SHP77 (cell line): ENCODE measurements at regions not wholly inside any gene's neighbourhood (a gene's known extent, or its start where the extent isn't known, plus 50 kb on each side); places are given as distances from the start of the nearest gene placed in this dataset.
"Not testable (repeated sequence)": the region's sequence is repeated elsewhere in the genome, so short reads cannot be mapped to it uniquely, and the experiment has no call there.

Experiments used
- DNase-seq, 2 experiments: peaks; one replicate each; lab custom pipeline; 2025; lab: John Stamatoyannopoulos, UW

DNA sequence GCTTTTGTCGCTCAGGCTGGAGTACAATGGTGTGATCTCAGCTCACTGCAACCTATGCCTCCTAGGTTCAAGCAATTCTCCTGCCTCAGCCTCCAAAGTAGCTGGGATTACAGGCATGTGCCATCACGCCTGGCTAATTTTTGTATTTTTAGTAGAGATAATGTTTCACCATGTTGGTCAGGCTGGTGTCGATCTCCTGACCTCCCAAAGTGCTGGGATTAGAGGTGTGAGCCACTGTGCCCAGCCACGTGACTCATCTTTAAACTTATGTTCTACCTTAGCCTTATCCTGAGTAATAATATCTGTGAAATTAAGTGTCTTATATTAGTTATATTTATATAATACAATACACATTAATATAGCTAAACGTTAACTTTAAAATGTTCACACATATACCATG, 101.2 kb upstream of the CADM1 start:
- not testable (repeated sequence) for DNase-seq

DNA sequence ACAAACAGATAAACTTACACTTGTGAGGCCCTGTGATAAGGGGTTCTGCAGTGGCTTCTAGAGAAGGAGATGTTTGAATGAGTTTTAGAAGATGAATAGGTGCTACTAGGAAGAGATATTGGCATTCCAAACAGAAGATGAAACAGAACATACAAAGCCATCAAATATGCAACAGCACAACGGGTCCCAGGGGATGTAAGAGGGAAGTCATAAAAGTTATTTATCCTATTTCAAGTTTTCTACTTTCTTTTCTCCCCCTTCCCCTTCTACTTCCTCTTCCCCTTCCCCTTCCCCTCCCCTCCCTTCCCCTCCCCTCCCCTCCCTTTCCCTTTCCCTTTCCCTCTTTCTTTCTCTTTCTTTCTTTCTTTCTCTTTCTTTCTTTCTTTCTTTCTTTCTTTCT, 94.9 kb upstream of the CADM1 start:
- DNase-seq = no peak

DNA sequence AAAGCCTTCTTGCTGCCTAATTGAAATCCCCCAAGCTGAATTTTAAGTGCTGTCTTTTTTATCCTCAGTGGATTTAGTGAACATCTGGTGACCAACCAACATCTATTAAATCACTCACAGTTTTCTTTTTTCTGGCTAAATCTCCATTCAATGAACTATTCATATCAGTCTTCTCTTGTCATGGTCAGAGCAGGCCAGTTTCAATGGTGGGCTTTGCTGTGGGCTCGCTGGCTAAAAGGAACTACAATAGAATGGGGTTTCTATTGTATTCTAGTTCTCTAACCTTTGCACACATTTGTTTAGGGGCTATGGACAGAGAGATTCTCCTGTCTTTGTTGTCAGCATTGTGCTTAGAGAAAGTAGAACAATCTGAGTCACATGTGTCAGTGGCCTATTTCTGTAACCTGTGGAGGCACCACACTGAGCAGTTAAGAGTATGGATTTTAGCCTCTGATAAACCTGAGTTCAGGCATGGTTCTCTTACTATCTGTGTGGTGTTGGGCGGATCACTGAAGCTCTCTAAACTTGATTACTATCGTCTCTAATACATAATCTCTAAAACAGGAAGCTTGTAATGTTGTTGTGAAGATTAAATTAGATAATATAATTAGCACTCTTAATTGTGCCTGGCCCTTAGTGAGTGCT, 94.2 kb upstream of the CADM1 start:
- DNase-seq = no peak

DNA sequence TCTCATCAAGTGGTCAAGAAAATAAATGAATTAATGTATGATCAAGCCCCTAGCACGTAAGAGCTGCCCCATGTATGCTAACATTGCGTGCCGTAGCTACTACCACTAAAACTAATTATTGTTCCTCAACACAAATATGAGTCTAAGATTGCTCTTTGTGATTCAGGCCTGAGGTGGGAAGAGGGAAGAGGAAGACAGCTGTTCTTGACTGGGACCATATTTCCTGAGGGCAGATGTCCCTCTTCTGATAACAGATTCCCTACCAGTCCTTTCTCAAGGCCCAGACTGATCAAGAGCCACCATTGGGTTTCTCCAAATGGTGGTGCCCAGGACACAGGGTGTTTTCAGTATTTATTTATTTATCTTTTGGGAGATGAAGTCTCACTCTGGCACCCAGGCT, 87.2 kb upstream of the CADM1 start:
- no peak for DNase-seq

DNA sequence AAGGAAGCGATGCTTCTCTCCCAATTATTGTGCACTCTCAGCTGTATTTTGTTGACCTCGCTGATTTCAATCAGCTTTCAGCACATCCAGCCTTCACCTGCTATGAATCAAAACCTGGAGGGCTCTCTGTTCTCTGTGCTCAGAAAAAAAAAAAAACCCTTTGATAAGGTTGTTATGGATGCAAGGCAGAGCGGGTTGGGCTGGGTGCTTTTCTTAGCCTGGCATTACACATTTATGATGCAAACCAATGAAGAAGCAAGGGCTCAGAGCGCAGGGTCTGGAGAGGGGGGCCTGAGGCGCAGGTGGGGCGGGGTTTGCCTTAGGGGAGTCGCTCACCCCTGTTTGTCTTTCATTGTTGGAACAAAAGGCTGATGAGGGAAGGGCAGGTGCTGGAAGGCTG, 86.0 kb upstream of the CADM1 start:
- no peak for DNase-seq

DNA sequence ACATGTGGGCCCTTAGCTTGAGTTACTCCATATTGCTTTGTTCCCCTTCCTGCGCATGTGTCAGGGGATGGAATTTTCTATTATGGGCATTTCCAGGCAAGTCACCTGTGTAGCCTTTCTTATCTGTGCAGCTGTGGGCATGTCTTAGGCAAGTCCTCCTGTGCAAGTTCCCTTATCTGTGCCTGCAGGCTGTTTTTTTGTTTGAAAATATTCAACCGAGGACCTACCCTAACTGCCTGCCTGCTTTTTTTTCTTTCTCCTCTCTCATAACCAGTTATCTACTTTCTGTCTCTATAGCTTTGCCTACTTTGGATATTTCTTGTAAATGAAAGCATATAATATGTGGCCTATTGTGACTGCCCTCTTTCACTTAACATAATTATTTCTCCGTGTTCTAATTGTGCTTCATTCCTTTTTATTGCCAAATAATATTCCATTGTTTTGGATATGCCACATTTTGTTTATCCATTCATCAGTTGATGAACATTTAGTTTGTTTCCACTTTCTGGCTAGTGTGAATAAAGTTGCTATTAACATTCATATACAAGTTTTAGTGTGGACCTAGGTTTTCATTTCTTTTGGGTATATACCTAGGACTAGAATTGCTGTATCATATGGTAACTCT, 83.6 kb upstream of the CADM1 start:
- no peak for DNase-seq

DNA sequence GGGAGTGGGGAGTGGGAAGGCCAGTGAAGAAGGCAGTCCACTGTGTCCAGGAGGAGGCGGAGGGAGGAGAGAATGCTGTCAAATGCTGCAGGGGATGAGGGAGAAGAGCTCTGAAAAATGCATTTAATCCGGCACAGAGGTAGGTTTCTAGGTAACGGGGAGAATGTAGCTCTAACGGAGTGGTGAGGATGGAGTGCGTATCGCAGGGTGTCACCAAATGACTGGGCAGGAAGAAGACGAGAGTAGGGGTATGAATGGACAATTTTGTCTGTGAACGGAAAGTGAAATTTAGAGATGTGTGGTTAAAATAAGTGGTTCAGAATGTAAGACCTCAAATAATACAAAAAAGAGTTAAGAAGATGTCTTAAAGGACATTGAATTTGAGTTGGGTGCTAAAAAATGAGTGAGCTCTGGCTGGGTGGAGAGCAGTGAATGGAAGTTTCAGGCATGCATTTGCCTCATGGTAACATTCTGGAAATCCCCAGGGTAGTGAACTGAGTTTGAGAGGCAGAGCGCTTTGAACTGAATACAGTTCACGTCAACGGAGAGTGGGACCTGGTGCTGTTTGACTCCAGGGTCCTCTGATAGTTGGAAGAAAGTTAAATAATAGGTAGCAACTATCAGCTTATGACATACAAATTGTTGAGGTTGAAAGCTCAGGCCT, 81.3 kb upstream of the CADM1 start:
- DNase-seq = no peak

DNA sequence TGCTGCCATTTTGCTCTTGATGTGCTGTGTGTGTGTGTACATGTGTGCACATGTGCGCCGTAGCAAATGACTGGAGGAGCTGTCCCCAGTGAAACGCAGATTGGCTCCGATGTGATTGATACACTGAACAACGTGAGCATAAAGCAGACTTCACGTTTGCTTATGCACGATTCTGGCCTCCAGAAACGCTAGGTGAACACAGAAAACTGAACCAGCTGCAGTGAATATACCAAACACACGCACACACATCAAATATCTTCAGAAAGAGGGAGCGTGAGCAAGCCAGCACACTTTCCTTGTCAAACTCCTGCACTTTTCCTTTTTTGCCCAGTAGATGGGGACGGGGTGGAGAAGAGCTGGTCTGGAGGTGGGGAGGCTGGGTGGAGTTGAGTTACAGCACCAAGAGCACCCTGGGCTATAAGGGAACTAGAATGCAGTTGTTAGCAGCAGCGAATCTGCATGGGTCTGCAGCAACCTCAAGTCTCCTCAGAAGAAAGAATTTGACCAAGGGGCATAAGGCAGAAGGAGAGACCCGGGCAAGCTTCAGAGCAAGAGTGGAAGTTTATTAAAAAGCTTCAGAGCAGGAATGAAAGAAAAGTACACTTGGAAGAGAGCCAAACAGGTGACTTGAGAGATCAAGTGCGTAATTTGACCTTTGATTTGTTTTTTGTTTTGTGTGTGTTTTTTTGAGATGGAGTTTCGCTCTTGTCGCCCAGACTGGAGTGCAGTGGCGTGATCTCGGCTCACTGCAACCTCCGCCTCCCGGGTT, 77.8 kb upstream of the CADM1 start:
- peak; percentile 39 to 43 for DNase-seq

DNA sequence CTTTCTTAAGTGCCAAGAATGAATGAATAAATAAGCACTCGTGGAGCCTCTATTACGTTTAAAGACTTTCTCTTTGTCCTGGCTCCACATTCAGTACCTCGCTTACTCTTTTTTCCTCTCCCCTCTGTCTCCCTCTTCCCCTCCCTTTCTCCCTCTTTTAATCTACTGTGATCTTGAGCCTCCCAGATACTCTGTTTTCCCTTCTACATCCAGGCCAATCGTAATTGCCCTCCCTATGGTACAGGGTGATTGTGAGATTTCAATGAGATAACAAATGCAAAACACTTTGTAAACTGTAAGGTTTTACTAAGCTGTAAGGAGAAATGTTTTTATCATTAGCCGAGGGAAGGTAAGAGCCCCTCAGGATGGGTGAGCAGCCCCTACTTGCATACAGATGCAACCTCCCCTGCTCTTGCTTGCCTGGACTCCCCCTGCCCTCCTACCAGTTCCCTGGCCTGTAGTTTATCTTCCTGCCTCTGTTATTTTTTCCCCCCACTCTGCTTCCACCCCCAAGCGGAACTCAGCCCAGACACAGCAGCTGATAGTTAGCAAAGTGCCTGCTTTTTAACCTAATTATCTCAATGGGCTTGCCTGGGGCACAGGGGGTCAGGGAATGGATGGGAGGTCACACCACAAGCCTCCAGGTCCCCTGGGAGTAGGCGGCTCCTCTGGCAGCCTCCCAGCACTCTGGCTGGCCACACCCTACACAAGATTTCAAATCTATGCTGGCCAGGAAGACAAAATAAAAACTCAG, 76.9 kb upstream of the CADM1 start:
- DNase-seq = no peak

DNA sequence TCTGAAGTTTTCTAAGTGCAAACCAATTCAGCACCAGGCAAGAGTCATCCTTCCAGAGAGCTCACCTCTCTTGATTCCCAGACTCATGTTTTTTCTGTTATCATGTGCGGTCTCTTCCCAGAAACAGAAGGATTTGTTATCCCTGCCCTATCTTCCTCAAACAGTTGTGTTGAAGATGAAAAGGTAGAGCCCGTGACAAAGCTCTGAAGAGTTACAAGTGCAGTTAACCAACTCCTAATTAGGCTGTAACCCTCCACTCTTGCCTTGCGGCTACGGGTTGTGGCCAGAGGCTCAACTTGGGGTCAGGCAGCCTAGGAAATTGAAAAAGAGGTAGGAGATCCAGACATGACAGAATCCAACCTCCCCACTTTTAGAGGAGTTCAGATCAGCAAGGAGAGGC, 76.2 kb upstream of the CADM1 start:
- no peak for DNase-seq

DNA sequence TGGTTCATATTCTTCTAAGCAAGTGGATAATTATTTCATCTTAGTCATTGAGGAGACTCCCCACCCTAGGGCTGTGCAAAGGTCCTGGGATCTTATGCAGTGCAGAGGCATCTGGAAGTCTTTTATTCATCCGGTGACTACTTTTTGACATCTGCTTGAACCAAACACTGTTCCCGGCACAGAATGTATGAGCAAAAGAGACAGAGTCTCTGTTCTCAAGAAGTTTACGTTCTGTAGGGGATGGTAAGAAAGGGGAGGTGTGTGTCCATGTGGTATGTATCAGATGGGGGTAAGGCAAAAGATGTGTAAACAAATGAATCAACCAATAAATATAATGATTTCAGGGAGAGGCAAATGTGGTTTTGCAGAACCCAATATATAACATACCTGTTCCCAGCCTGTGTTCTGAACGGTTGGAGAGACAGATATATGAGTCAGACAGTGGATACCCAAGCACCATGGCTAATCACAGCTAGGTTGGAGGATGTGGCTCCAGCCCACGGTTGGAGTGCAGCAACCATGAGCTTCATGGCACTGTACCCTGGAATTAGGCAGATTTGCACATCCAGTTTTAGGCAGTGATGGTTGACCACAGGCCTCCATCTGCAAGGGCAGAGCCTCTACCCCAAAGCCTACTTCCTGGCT, 75.1 kb upstream of the CADM1 start:
- DNase-seq = no peak

DNA sequence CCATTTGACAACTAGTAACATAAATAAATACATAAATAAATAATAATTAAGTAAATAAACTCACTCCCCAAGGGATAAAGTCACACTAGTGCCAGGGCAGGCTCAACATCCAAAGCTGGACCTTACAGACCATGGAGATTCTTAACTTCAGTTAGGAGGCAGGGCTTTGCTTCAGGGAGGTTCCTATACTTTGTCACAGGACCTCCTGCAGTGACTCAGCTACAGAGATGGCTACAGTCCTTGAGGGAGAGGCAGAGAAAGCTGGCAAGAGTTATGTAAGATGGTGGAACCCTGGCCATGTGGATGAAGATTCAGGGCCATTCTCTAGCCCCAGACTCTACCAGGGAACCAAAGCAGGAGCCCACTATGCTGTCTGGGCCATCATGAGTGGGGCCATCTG, 74.1 kb upstream of the CADM1 start:
- DNase-seq = no peak

DNA sequence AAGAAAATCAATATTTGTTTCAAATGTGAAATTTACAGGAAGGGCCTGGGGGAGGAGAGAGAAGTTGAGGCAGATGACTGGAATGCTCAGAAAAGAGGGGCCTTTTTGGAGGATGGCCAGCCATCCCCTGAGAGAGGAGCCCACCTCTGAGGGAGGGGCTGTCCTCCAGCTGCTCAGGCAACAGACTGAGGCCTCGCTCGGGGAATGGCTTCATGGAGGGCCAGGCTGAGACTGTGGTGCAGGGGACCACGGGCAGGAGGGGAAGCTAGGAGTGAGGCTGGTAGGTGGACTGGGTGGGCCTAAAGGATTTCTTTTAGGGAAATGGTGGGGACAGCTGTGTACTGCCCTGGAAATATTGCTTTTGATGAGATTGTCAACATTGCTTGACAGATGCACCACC, 73.5 kb upstream of the CADM1 start:
- no peak for DNase-seq

DNA sequence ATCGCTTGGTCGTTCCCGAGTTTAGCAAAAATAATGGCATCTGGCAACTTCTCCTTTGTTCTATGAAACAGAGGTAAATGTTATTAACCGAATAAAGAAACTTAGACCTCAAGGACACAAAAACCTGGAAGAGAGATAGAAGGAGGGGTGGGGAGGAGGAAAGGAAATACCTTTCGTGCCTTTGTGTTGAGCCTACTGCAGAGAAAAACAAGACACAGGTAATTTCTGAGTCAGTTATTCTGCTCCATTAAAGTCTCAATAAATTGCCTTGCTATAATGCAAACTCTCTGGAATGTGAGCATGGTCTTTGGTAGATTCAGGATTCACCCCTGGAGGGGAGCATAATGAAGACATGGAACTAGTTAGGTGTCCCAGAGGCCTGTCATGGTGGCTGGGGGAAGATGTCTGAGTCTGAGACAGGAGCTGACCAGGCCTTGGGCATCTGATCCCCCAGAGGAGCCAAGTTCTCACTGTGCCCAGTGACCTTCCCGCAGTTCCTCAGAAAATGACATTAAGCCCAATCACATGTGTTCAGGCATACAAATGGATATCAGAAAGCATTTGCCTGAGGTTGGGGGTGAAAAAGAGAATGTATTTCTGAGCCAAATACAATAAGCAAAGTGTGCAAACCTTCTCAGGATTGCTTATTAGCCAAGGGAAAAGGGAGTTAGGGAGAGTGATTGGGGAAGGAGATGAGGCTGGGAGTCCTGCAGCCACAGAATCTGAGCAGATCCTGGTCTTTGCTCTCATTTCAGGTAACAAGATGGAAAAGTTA, 72.6 kb upstream of the CADM1 start:
- no peak for DNase-seq

DNA sequence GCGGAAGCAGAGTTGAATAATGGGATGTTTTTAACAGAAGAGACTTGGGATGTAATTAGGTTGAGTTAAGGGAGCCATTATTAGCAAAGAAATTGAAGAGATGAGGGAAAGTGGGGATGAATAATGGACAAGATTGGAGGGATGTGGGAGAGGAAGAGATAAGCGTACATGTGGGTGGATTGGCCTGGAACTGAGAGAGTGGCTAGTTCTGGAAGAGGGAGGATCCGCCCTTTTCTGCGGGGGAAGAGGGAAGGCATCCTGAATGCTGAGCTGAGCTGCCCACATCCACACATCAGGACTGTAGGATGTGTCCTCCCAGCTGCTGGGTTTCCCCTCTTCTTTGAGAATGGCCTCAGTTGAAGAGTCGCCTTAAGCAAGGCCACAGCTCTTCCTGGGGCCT, 68.3 kb upstream of the CADM1 start:
- DNase-seq = no peak

DNA sequence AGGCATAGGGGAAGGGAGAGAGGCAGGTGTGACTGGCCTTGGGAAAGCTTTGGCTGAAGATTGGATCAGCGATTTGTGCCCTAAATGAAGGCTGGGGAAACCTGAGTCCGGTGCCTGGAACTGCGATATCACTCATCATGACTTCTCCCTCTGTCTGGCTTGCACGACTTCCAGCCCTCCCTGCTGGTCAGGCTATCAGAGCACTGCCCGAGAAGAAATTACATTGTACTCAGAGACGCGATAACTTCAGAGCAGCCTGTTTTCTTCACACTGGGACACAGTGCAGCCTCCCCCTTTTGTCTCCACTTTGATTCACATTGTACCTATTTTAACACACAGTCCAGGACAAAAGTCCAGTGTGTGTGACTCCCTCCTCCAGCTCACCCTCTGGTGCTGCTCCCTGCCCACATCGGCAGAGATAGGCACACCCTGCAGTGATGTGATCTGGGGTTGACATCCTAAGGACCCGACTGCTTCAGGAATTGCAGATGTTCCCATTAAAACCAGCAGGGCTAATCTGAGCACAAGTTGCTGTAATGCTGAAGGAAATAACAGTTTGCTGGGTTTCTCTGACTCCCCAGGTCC, 62.1 kb upstream of the CADM1 start:
- DNase-seq = no peak

DNA sequence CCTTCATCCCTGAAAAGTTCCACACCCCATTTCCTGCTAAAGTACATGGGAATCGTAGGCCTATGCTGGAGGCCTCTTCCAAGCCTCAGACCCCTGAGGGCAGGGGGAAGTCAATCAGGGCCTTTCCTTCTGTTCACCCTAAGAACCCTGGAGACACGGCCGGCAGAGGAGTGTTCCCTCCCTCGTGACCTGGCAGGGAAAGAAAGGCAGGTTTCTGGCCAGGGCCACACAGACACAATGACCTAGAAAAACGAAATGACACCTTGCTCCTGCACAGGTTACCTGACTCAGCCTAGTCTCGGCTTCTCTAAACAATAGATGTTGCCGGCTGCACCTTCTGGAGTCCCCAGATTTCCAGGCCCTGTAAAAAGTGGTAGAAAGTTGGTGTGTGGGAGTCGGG, 60.6 kb upstream of the CADM1 start:
- no peak for DNase-seq

DNA sequence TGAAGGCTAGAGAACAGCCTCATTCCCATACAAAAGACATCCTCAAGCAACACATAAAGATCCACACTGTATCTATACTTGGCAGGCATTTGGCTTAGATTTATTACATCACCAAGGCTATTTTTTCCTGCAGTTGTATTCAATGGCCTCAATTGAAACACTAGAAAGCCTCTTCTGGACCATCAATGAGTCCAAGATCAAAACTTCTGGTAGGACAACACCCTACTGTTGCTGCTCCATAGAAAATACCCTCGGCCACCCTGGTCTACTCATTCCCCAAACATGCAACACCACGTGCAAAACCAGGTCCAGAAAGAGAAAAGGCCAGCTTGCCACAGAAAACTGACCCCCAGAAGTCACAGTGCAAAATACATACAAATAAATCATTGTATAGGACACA, 56.9 kb upstream of the CADM1 start:
- DNase-seq = no peak

DNA sequence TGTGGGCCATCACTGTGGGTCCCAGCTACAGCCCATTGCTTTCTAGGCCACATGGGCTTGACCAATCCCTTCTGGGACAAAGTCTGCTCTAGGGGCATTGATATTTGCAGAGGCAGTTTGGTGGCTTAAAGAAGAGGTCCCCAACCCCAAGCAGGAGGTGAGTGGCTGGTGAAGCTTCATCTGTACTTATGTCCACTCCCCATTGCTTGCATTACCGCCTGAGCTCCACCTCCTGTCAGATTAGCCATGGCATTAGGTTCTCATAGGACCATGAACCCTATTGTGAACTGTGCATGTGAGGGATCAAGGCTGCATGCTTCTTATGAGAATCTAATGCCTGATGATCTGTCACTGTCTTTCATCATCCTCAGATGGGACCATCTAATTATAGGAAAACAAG, 54.4 kb upstream of the CADM1 start:
- no peak for DNase-seq

DNA sequence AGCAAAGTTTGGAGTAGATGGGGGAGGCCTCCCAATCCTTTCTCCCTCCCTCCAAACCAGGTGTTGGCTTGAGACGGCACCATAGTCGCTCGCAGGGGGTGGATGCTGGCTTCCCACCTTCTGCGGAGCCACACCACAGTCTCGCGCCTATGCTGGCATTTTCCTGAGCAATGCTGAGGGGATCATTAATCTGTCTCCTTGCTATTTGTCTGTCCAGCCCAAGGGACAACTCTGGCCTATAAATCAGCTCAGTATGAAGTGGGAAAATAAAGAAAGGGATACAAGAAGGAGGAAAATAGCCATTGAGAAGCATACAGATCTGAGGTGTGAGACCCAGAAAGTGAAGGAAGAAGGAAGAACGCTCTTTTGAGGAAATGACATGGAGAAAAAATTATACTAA, 53.5 kb upstream of the CADM1 start:
- no peak for DNase-seq

DNA sequence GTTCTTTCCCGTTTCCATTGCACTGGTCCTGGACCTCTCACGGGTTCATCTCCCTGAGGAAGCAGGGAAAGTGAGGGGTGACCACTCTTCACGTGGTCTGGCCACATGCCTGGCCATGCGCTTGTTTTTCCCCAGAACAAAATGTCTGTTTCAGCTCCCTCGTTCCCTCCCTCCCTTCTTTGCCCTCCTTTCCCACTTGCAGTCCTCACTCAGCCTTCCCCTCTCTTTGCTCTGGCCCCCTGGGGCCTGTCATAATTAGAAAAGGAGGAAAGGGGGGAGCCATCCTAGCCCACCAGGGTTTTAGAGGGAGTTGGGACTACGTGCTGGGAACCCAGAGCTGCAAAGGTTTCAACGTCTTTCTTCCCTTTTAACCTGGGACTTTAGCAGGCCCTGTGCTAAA, 52.8 kb upstream of the CADM1 start:
- DNase-seq = no peak
